WTC11 (cell line): ENCODE measurements at regions not wholly inside any gene's neighbourhood (a gene's known extent, or its start where the extent isn't known, plus 50 kb on each side); places are given as distances from the start of the nearest gene placed in this dataset.

Experiments used
- ATAC-seq: fragments of 200-7000 bp; cut with Tn5 transposase; 2 replicates; pipeline ENCODE4 v1.10.0; 2021; ENCODE audit warnings: mild to moderate bottlenecking, moderate library complexity
- CTCF ChIA-PET: fragments of 300-600 bp; sonication (Branson Sonifier 250); formaldehyde crosslinking; loops from one replicate; lab custom pipeline; 2021; ENCODE audit warnings: antibody characterized with exemption; lab: Charles Lee
- POLR2A ChIA-PET: fragments of 350-600 bp; sonication (Branson Sonifier 250); formaldehyde crosslinking; loops from one replicate; lab custom pipeline; 2021; ENCODE audit warnings: antibody characterized with exemption; lab: Charles Lee
- DNase-seq: peaks from one replicate; pipeline ENCODE4 v3.0.0; 2021; ENCODE audit warnings: low spot score
- H3K27ac Mint-ChIP-seq: 2 replicates; pipeline ENCODE4 v1.8.0; 2021; ENCODE audit warnings: mixed read lengths
- H3K27me3 Mint-ChIP-seq: 2 replicates; pipeline ENCODE4 v1.8.0; 2021; ENCODE audit warnings: low read depth, mild to moderate bottlenecking, moderate library complexity, mixed read lengths
- H3K36me3 Mint-ChIP-seq: 2 replicates; pipeline ENCODE4 v1.8.0; 2021; ENCODE audit warnings: mixed read lengths
- H3K4me1 Mint-ChIP-seq: 2 replicates; pipeline ENCODE4 v1.8.0; 2022; ENCODE audit warnings: mixed read lengths
- H3K4me3 Mint-ChIP-seq: 2 replicates; pipeline ENCODE4 v1.8.0; 2021; ENCODE audit warnings: mild to moderate bottlenecking, moderate library complexity, mixed read lengths
- H3K9me3 Mint-ChIP-seq: 2 replicates; pipeline ENCODE4 v1.8.0; 2021; ENCODE audit warnings: mixed read lengths
- ATF1 ChIP-seq: sonication (generic); formaldehyde crosslinking; IDR thresholded peaks from 2 replicates; pipeline ENCODE4 v1.8.1; 2023; ENCODE audit warnings: mild to moderate bottlenecking, moderate library complexity, missing genetic modification reagents
- CBFB ChIP-seq: sonication (generic); formaldehyde crosslinking; IDR thresholded peaks from 2 replicates; pipeline ENCODE4 v1.8.1; 2022; ENCODE audit warnings: mild to moderate bottlenecking, low read depth, missing genetic modification reagents
- CREM ChIP-seq: sonication (generic); formaldehyde crosslinking; IDR thresholded peaks from 2 replicates; pipeline ENCODE4 v1.8.1; 2022; ENCODE audit warnings: mild to moderate bottlenecking, missing genetic modification reagents, moderate library complexity
- E2F1 ChIP-seq: sonication (generic); formaldehyde crosslinking; IDR thresholded peaks from 2 replicates; pipeline ENCODE4 v1.8.0; 2022; ENCODE audit warnings: mild to moderate bottlenecking, missing genetic modification reagents
- EMX1 ChIP-seq: fragments of 250-450 bp; sonication (Bioruptor Pico); IDR thresholded peaks from 2 replicates; pipeline ENCODE4 v1.8.0; 2021; ENCODE audit warnings: mild to moderate bottlenecking
- ESRRA ChIP-seq: sonication (generic); formaldehyde crosslinking; IDR thresholded peaks from 2 replicates; pipeline ENCODE4 v1.8.1; 2022; ENCODE audit warnings: mild to moderate bottlenecking, missing genetic modification reagents, borderline replicate concordance
- FOXK1 ChIP-seq: sonication (generic); formaldehyde crosslinking; IDR thresholded peaks from 2 replicates; pipeline ENCODE4 v1.8.0; 2022; ENCODE audit warnings: mild to moderate bottlenecking, moderate library complexity, missing genetic modification reagents
- GTF2I ChIP-seq: fragments of 250-450 bp; sonication (Bioruptor Pico); conservative IDR thresholded peaks from 2 replicates; pipeline ENCODE4 v1.4.0; 2021; ENCODE audit warnings: mild to moderate bottlenecking
- HMGA2 ChIP-seq: fragments of 250-450 bp; sonication (Bioruptor Pico); IDR thresholded peaks from 2 replicates; pipeline ENCODE4 v1.4.0; 2021; ENCODE audit warnings: mild to moderate bottlenecking, moderate library complexity
- IRF2 ChIP-seq: sonication (generic); formaldehyde crosslinking; IDR thresholded peaks from 2 replicates; pipeline ENCODE4 v1.8.0; 2022; ENCODE audit warnings: low read depth, missing genetic modification reagents, borderline replicate concordance
- JUN ChIP-seq: sonication (generic); formaldehyde crosslinking; IDR thresholded peaks from 2 replicates; pipeline ENCODE4 v1.8.0; 2023; ENCODE audit warnings: mild to moderate bottlenecking, missing genetic modification reagents
- MLX ChIP-seq: sonication (generic); formaldehyde crosslinking; IDR thresholded peaks from 2 replicates; pipeline ENCODE4 v1.8.1; 2023; ENCODE audit warnings: mild to moderate bottlenecking, missing genetic modification reagents, moderate library complexity
- MXD4 ChIP-seq: fragments of 250-450 bp; sonication (Bioruptor Pico); IDR thresholded peaks from 2 replicates; pipeline ENCODE4 v1.8.0; 2021; ENCODE audit warnings: mild to moderate bottlenecking, moderate library complexity, borderline replicate concordance
- MYBL2 ChIP-seq: sonication (generic); formaldehyde crosslinking; IDR thresholded peaks from 2 replicates; pipeline ENCODE4 v1.8.1; 2023; ENCODE audit warnings: mild to moderate bottlenecking, moderate library complexity, missing genetic modification reagents
- NR1H2 ChIP-seq: sonication (generic); formaldehyde crosslinking; IDR thresholded peaks from 2 replicates; pipeline ENCODE4 v1.9.0; 2021; ENCODE audit warnings: mild to moderate bottlenecking, moderate library complexity, missing genetic modification reagents
- PRRX2 ChIP-seq: fragments of 250-450 bp; sonication (Bioruptor Pico); IDR thresholded peaks from 2 replicates; pipeline ENCODE4 v1.8.0; 2021; ENCODE audit warnings: mild to moderate bottlenecking
- SP1 ChIP-seq: sonication (generic); formaldehyde crosslinking; conservative IDR thresholded peaks from 2 replicates; pipeline ENCODE4 v1.8.1; 2022; ENCODE audit warnings: missing genetic modification reagents
- ZBTB43 ChIP-seq: sonication (generic); formaldehyde crosslinking; IDR thresholded peaks from 2 replicates; pipeline ENCODE4 v1.8.1; 2023; ENCODE audit warnings: mild to moderate bottlenecking, missing genetic modification reagents
- ZNF121 ChIP-seq: sonication (generic); formaldehyde crosslinking; IDR thresholded peaks from 2 replicates; pipeline ENCODE4 v1.8.0; 2023; ENCODE audit warnings: missing genetic modification reagents
- ZNF281 ChIP-seq: sonication (generic); formaldehyde crosslinking; IDR thresholded peaks from 2 replicates; pipeline ENCODE4 v1.8.0; 2023; ENCODE audit warnings: mild to moderate bottlenecking, missing genetic modification reagents
- ZNF317 ChIP-seq: sonication (generic); formaldehyde crosslinking; IDR thresholded peaks from 2 replicates; pipeline ENCODE4 v1.8.1; 2023; ENCODE audit warnings: low read depth, mild to moderate bottlenecking, moderate library complexity, missing genetic modification reagents, borderline replicate concordance
- ZNF416 ChIP-seq: fragments of 250-450 bp; sonication (Bioruptor Pico); IDR thresholded peaks from 2 replicates; pipeline ENCODE4 v1.9.0; 2021; ENCODE audit warnings: mild to moderate bottlenecking, inconsistent platforms
- ZNF671 ChIP-seq: fragments of 250-450 bp; sonication (Bioruptor Pico); IDR thresholded peaks from 2 replicates; pipeline ENCODE4 v1.8.0; 2021; ENCODE audit warnings: mild to moderate bottlenecking
- TF ChIP-seq, protein P1 (sequence below): sonication (generic); formaldehyde crosslinking; IDR thresholded peaks from 2 replicates; pipeline ENCODE4 v1.8.1; 2022; ENCODE audit warnings: low read depth, missing genetic modification reagents, borderline replicate concordance
- TF ChIP-seq, protein P2 (sequence below): sonication (generic); formaldehyde crosslinking; IDR thresholded peaks from 2 replicates; pipeline ENCODE4 v1.8.1; 2022; ENCODE audit warnings: missing genetic modification reagents, borderline replicate concordance
- TF ChIP-seq, protein P3 (sequence below): sonication (generic); formaldehyde crosslinking; IDR thresholded peaks from 2 replicates; pipeline ENCODE4 v1.8.1; 2022; ENCODE audit warnings: low read depth, mild to moderate bottlenecking, moderate library complexity, missing genetic modification reagents, borderline replicate concordance

DNA sequence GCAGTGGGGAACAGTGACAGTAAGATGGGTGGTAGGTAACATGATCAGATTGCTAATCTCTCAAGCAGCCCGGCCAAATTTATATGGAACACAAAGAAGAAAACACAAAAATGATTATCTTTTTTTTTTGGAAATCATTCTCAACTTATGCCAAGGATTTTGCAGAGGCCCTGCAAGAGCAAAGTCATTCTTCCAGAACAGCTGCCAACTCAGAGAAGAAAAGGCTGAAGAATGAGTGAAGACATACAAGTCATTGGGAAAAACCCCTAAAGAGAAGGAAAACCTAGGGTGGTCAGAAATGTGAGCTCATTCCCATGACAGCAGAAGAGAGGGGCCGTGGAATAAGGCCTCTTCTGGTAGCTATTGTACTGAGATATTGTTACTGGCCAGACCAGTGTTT is 246.7 kb downstream of the SHOX2 start (continued):
- no peak for TF ChIP-seq SP1 (CRISPR knock-in tag)

GRCh38 chr3:157858821-157859220 is 247.4 kb downstream of the SHOX2 start:
- Mint-ChIP-seq H3K9me3 (no peaks in the 10 kb centered on the region), H3K4me3 (no peak overlapping the region), H3K27ac (no peak overlapping the region), H3K4me1 (peaks cover 14% of the 10 kb centered on the region), H3K27me3 (no peaks in the 10 kb centered on the region), H3K36me3 (no peaks in the 10 kb centered on the region)
- TF ChIP-seq ZNF317 (CRISPR knock-in tag) (no peak), GTF2I (no peak), NR1H2 (CRISPR knock-in tag) (no peak), ZNF671 (CRISPR knock-in tag) (no peak), EMX1 (CRISPR knock-in tag) (no peak), CBFB (no peak), MXD4 (CRISPR knock-in tag) (no peak), ZNF416 (no peak)
- TF ChIP-seq, protein P1, sequence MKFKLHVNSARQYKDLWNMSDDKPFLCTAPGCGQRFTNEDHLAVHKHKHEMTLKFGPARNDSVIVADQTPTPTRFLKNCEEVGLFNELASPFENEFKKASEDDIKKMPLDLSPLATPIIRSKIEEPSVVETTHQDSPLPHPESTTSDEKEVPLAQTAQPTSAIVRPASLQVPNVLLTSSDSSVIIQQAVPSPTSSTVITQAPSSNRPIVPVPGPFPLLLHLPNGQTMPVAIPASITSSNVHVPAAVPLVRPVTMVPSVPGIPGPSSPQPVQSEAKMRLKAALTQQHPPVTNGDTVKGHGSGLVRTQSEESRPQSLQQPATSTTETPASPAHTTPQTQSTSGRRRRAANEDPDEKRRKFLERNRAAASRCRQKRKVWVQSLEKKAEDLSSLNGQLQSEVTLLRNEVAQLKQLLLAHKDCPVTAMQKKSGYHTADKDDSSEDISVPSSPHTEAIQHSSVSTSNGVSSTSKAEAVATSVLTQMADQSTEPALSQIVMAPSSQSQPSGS, result no peak
- TF ChIP-seq, protein P2, sequence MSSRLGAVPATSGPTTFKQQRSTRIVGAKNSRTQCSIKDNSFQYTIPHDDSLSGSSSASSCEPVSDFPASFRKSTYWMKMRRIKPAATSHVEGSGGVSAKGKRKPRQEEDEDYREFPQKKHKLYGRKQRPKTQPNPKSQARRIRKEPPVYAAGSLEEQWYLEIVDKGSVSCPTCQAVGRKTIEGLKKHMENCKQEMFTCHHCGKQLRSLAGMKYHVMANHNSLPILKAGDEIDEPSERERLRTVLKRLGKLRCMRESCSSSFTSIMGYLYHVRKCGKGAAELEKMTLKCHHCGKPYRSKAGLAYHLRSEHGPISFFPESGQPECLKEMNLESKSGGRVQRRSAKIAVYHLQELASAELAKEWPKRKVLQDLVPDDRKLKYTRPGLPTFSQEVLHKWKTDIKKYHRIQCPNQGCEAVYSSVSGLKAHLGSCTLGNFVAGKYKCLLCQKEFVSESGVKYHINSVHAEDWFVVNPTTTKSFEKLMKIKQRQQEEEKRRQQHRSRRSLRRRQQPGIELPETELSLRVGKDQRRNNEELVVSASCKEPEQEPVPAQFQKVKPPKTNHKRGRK (CRISPR knock-in tag), result no peak
- TF ChIP-seq, protein P3, sequence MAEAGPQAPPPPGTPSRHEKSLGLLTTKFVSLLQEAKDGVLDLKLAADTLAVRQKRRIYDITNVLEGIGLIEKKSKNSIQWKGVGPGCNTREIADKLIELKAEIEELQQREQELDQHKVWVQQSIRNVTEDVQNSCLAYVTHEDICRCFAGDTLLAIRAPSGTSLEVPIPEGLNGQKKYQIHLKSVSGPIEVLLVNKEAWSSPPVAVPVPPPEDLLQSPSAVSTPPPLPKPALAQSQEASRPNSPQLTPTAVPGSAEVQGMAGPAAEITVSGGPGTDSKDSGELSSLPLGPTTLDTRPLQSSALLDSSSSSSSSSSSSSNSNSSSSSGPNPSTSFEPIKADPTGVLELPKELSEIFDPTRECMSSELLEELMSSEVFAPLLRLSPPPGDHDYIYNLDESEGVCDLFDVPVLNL (CRISPR knock-in tag), result no peak
- no peak for DNase-seq
- no peak for ATAC-seq
- CTCF ChIA-PET, result no interaction called here
- POLR2A ChIA-PET, result no interaction called here

DNA sequence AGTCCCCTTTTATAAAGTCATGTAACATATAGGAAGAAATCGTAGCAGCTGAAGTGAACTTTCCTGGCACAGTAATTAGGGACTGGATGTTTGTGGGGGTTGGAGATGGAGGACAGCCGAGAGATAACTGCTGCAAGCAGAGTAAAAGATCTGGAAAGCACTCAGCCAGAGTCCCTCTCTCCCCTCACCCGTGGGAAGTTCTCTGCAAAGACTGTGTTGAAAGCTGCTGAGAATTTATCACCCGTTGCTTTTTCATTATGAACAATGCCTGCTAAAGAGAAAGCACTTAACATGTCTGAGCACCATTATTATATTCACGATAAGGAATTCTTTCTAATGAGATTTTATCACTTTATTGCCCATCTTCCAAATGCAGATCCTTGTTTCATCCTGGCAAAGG is 248.8 kb downstream of the SHOX2 start:
- POLR2A ChIA-PET, result no interaction called here
- Mint-ChIP-seq H3K27me3 (no peaks in the 10 kb centered on the region; the same call in 1 of the 2 replicates), H3K4me3 (no peak overlapping the region), H3K27ac (no peak overlapping the region), H3K36me3 (peaks cover 10% of the 10 kb centered on the region; the same call in 1 of the 2 replicates), H3K9me3 (peaks cover 13% of the 10 kb centered on the region), H3K4me1 (peaks cover 14% of the 10 kb centered on the region)
- no peak for DNase-seq
- ATAC-seq, result no peak
- CTCF ChIA-PET, result no interaction called here
- no peak for TF ChIP-seq CBFB
- no peak for TF ChIP-seq HMGA2 (CRISPR knock-in tag)
- TF ChIP-seq ZNF416, result no peak
- no peak for TF ChIP-seq E2F1 (CRISPR knock-in tag)
- TF ChIP-seq FOXK1 (CRISPR knock-in tag), result no peak
- TF ChIP-seq MYBL2, result no peak
- TF ChIP-seq ESRRA (CRISPR knock-in tag), result no peak
- TF ChIP-seq ZNF281, result no peak
- no peak for TF ChIP-seq CREM (CRISPR knock-in tag)
- no peak for TF ChIP-seq JUN (CRISPR knock-in tag)
- TF ChIP-seq PRRX2 (CRISPR knock-in tag), result no peak
- no peak for TF ChIP-seq ZNF317 (CRISPR knock-in tag)
- no peak for TF ChIP-seq ZBTB43 (CRISPR knock-in tag)
- no peak for TF ChIP-seq IRF2 (CRISPR knock-in tag)
- TF ChIP-seq ZNF121 (CRISPR knock-in tag), result no peak
- no peak for TF ChIP-seq EMX1 (CRISPR knock-in tag)
- TF ChIP-seq ATF1 (CRISPR knock-in tag), result no peak
- no peak for TF ChIP-seq MLX (CRISPR knock-in tag)
